ENCODE measurements at regions not wholly inside any gene's neighbourhood (a gene's known extent, or its start where the extent isn't known, plus 50 kb on each side); places are given as distances from the start of the nearest gene placed in this dataset.
A peak's percentile ranks its signal among the peaks of the same experiment; 100 is the strongest.
"Not testable (repeated sequence)": the region's sequence is repeated elsewhere in the genome, so short reads cannot be mapped to it uniquely, and the experiment has no call there.

- peak in 2 of 3 donors; percentile 17 to 46 for DNase-seq
Measured at GRCh38 chr6:150683320-150683719, 83.6 kb downstream of the PLEKHG1 start.

GRCh38 chr6:150684161-150684560 lies 84.5 kb downstream of the PLEKHG1 start:
- DNase-seq = no peak

GRCh38 chr6:150684714-150685459 lies 85.2 kb downstream of the PLEKHG1 start:
- DNase-seq = no peak

- DNase-seq = no peak
Measured at GRCh38 chr6:150685860-150686259, 86.2 kb downstream of the PLEKHG1 start.

- no peak for DNase-seq
Measured at GRCh38 chr6:150686566-150686965, 86.9 kb downstream of the PLEKHG1 start.

- DNase-seq = peak in 2 of 3 donors; percentile 71 to 84
Measured at GRCh38 chr6:150687508-150687907, 87.8 kb downstream of the PLEKHG1 start.

- no peak for DNase-seq
Measured at GRCh38 chr6:150689900-150690590, 90.4 kb downstream of the PLEKHG1 start.

GRCh38 chr6:150690681-150691080 lies 91.0 kb downstream of the PLEKHG1 start:
- no peak for DNase-seq

- DNase-seq = no peak
Measured at GRCh38 chr6:150691463-150691862, 91.8 kb downstream of the PLEKHG1 start.

GRCh38 chr6:150692604-150693003 lies 92.9 kb downstream of the PLEKHG1 start:
- DNase-seq = no peak

GRCh38 chr6:150694889-150695288 lies 95.2 kb downstream of the PLEKHG1 start:
- DNase-seq = no peak

- no peak for DNase-seq
Measured at GRCh38 chr6:150695652-150696051, 96.0 kb downstream of the PLEKHG1 start.

GRCh38 chr6:150696190-150696589 lies 96.5 kb downstream of the PLEKHG1 start:
- DNase-seq = no peak

- DNase-seq = not testable (repeated sequence)
Measured at GRCh38 chr6:150696918-150697317, 97.2 kb downstream of the PLEKHG1 start.

GRCh38 chr6:150697515-150697914 lies 97.8 kb downstream of the PLEKHG1 start:
- DNase-seq = peak; percentile 59 to 87 (median 71)

GRCh38 chr6:150698391-150698790 lies 98.7 kb downstream of the PLEKHG1 start:
- no peak for DNase-seq

GRCh38 chr6:150702675-150703074 lies 103.0 kb downstream of the PLEKHG1 start:
- DNase-seq = no peak

- no peak for DNase-seq
Measured at GRCh38 chr6:150704447-150705192, 104.9 kb downstream of the PLEKHG1 start.

GRCh38 chr6:150705392-150705791 lies 105.7 kb downstream of the PLEKHG1 start:
- DNase-seq = no peak

- DNase-seq = no peak
Measured at GRCh38 chr6:150710236-150710635, 110.6 kb downstream of the PLEKHG1 start.

- DNase-seq = no peak
Measured at GRCh38 chr6:150711061-150711460, 111.4 kb downstream of the PLEKHG1 start.

Data from muscle of back (tissue), 3 donors.